DMS153 (cell line): ENCODE measurements at regions not wholly inside any gene's neighbourhood (a gene's known extent, or its start where the extent isn't known, plus 50 kb on each side); places are given as distances from the start of the nearest gene placed in this dataset.

Experiments used
- DNase-seq: peaks from one replicate; lab custom pipeline; 2025; lab: John Stamatoyannopoulos, UW

DNA sequence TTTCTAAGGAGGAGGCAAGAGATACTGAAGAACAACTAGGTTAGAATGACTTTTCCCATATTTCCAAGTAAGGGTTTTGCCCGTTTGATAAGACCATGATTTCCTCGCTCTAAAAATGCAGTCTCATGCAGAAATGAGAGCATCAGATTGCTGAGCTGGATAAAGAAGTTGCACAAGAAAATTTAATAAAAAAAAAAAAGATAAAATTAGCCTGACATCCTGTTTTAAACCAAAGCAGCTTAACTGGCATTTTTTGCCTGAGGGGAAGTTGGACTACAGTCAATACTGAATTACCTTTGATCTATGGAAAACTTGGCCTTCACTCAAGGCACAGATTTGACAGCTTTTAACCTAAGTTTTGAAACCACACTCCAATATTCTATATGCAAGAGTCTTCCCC, 208.4 kb downstream of the GASK1B start:
- no peak for DNase-seq

DNA sequence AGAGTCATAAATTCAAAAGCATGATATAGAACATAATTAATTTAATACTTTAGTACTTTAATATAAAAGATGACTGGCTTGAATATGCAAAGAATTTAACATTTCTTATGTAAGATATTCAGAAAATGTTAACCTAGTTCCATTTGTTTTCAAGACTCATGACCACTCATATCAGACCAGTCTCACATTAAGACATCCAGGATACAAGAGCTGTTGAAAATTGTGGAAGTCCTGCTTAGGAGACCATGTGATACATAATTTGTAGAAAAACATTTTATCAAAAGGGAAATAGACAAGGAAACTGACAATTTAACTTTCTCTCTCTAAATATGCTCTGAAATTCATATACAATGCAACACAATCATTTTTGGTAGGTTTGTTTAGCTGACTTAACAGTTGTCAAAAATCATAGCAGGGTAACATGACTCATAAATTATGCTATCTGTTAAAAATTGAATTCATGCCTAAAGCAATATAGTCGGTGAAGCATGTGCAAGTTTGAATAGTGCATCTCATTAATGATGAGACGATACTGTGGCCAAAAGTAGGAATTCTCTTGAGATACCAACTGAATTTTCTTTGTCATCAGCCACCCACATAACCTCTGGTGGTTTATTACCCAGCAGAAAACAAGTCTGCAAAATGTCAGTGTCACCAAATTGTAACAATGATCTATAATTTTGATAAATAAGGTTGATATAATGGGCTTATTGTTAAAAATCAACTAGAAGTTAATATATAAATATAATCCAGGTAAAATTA, 211.4 kb downstream of the GASK1B start:
- DNase-seq, result no peak

DNA sequence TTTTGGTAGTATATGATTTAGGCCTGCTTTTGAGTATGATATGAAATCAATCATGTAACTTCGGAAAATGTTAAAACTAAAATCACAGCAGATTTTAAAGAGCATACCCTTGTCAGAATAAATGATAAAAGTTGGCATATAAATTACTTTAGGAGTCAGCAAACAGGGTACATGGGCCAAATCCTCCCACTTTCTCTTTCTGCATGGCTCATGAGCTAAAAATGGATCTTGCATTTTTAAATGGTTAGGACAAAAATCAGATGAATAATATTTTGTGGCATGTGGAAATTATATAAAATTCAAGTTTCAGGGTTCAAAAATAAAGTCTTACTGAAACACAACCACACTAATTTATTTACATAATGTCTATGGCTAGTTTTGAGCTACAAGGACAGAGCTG, 214.9 kb downstream of the GASK1B start:
- no peak for DNase-seq

DNA sequence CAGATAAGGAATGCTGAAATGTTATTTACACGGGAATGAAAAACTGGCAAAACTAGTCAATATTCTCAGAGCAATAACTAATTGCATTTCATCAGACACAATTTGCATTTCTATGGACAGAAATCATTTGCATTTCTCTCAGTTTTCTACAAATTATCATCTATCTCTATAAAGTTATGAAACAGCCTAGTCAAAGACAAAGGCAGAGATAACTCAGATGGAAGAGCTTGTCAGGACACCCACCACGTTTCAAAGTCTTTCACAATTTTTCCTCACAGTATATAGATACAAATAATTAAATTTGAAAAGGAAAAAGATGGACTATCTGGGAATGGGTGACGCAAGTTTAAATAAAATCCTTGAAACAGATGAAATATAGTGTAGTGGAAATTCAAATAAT, 230.8 kb downstream of the GASK1B start:
- no peak for DNase-seq

DNA sequence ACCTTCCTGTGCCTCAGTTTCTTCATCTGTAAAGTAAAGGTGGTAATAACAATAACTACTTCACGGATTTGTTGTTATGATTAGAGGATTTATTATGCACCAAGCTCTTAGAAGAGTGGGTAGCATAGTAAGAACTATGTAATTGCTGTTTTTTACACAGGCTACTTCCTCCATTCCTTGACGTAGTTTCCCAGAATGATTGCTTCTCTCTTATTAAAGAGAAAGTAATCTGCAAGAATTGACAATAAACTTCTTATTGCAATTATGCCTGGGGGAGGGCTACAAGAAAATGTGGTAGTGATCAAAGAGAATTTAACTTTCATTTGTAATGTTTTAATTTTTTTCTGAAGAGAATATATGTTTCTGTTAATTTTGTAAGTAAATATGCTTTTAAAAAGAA, 238.7 kb downstream of the GASK1B start:
- DNase-seq, result no peak

DNA sequence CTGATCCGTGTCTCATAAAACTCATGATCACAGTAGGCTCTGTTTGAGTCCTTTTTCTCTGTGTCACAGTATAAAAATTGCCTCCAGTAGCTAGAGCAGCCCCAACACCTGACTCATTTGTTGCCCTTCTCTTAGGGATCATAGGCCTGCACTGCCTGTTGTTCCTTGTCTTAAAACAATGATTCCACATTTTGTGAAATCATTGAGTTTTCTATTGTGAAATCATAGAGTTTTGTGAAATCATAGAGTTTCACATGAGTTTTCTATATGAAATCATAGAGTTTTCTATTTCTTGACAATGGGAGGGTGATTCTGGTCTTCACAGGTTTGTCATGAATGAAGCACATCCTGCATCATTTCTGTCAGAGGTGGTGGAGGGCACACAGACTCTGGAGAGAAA, 239.9 kb downstream of the GASK1B start:
- DNase-seq, result no peak

DNA sequence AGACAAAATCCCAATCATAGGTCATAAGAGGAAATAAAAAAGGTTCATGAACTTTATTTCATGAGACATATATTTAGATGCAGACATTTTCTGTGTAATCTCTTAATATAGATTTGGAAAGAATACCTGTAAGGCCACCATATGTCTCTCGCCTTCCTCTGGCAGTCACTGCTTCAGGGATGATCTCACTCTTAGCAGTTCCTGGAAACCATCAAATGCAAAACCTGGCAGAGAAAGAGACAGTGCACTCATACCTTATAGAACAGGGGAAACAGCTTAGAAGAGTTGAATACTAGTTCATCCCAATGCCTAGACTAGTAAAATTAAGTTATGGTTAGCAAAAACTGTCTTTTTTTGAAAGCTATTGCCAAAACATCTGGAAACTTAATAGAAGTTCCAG, 243.3 kb downstream of the GASK1B start:
- no peak for DNase-seq

DNA sequence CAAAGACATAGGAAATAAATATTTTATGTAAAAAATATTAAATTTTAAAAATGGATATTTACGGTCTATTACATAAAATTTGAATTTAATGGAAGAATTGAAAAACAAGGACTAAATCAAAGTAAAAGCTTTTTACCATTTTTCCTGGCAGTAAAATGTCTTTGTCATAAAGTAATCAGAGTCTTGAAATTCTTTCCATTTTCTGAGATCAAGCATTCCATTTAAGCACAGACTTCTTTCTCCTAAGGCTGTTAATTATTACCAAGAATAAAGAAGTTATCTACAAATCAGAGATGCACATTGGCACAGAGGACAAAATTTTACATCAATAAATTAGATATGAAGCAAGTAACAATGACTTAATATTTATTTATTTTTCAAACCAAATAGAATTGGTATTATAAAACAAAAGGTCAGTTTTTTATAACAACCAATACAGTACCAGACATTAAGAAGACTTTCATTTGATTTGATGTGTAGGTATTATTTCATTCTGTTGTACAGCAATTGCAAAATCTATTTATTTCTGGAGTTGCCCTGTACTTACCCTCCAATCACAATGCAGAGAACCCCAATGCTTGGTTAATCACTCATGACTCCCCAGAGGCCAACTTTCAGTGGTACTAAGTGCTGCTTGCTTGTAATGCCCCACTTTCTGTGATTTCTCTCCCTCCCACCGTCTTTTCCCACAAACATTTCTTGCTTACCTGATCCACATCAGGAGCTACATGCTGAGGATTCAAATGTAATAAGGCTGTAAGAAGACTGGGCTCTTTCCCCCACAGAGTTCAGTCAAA, 254.6 kb downstream of the GASK1B start:
- no peak for DNase-seq

DNA sequence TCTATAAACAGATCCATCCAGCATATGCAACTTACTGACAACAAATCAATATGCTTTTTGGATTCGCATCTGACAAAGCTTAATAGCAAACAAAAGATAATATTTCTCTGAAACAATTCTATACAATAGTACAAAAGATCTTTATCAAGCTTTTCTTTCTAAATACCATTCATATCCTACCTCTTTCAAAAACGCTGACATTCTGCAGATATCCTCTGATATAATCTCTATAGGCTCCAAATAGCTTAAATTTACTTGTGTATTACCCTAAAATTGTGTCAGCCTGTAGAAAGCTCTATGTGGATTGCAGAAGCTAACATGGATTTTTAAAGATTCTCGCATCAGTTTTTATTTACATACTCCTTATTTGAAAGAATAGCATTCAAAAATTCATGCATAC, 260.6 kb downstream of the GASK1B start:
- DNase-seq, result no peak

DNA sequence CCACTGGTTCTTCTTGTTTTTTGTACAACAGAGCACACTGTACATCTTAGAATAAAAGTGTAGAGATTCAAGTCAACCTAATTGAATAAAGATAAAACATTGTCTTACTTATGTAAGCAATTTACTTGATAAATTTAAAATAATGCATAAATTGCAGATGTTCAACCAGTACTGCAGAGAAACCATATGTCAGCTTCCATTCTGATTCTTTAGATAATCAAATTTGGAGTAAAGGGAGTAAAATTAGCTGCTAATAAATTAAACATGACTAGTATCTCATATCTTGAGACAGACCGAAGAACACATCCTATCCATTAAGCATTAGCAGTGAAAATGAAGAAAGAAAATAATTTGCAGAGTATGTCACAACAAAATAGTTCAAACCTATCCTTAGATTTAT, 261.2 kb downstream of the GASK1B start:
- DNase-seq, result no peak

DNA sequence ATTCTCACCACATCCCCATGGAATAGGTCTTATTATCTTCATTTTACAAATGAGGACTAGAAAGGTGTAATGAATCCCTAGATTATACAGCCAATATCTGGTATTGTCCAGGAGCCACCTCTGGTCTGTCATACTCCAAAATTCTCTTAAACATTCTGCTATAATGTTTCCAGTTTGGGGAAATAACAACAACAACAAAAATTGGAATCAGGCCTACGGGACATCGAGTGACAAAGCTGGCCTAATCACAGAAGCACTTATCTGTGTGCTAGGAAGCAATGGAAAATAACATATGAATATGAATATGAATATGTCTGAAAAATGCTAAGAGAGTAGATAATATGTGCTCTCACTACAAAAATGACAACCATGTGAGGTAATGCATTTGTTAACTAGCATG, 264.1 kb downstream of the GASK1B start:
- DNase-seq, result no peak

DNA sequence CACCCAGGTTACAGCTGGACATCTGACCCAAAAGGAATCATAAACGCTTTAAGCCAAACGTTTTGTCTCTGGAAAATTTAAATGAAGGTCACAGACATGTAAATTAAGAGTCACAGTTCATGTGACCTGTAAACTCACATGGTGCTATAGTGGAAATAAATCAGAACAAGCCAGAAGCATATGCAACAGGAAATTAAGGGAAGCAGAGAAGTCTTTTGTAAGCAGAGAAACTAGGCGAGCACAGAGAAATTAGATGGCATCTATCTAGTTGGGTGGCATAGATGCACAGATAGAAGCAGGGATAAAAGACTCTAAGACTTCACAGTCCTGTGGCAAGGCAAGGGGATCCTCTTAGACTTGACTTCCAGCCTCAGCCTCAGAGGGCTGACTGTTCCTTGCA, 264.8 kb downstream of the GASK1B start:
- no peak for DNase-seq

DNA sequence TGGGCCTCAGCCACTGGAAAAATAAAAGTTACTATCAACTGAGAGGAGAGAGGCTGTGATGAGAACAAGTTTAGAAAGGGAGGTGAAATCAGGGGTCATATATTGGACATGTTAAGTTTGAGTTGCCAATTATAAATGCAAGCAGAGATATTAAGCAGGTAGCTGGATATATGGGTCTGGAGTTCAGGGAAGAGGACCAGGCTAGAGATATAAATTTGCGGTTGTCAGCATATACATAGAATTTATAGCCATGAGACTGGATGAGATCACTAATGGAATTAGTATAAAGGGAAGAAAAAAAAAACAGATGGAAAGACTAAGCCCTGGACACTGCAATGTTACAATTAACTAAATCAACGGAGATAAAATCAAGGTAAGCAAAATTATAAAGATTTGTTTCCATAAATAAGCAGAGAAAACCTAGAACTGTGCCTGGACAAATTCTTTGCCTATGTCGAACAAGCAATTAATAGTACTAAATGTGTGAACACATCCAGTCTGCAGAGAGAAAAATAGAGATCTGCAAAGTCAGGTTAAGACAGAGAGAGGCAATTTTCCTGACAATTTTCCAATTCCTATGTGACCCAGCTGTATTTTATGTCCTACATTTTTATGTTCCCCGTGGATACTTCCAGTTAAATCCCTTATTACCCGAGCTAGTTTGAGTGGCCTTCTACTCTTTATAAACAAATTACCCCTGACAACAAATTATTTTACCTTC, 265.4 kb downstream of the GASK1B start:
- DNase-seq, result no peak

DNA sequence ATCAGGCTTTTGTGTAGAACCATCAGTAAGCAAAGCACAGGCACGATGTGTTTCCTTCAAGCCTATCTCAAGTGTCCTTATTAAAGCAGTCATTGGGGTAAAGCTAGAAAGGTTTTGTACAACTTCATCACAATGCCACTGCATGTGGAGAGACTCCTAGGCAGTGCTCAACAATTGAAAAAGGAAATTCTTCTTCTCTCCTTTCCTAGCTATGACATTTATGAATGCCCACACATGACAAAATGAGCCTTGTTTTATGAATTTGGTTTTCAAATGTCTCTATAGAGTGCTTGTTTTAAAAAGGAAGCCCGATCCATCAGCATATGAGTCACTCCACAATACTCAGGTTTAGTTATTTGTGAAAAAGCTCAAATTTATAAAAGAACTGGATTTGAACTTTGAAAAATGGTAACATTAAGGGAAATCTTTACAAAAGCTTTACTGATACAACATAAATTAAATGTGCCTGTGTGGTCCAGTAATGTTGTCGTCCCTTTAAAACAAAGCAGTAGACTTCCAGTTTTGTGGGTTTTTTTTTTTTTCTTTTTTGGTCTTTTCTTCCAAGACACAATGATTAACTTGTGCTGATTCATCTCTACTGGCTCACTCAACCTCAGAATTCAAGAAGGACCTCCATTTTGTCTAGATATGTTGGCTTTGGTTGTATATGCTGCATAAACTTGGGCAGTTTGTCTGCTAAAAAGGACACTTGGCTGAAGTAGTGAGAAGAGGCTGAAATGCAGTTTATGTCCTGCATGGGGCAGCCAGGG, 273.8 kb downstream of the GASK1B start:
- DNase-seq, result no peak

DNA sequence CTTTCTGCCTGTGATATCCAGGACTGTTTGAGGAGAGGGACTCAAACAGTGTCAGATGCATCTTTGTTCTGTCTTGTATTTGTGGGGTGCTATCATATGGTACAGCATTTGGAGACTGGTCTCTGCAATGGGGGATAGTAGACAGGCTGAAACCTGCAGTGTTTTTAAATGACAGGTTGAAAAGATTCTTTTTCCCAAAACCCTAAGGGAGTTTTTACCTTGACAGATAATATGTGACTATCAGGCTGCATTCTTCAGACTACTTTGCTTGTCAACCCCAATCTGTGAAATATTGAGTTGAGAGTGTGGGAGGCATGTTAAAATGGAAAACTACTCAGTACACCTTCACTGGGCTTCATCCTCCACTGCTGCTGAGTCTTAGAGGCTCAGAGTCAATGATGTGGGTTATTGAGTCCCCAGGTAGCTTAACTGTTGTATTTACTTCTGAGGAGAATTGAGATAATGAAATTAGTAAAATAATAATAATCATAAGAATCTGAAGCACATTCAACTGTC, 274.9 kb downstream of the GASK1B start:
- no peak for DNase-seq

DNA sequence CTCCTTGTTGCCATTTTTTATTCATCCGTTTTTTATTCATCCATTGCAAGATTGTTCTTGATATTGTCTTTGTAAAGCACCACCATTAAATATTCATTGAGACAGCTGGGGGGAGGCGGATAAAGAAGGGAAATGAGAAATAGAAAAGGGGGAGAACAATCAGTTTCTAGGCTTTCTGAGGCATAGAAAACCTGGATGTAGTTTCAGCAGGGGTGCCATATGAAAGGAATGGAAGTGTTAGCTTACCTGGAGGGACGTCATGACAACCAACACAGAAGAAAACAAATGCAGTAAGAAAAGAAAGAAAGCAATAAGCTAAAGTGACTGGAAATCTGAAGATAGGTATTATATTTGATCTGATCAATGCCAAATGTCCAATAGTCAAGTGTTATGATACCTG, 276.1 kb downstream of the GASK1B start:
- DNase-seq, result no peak

DNA sequence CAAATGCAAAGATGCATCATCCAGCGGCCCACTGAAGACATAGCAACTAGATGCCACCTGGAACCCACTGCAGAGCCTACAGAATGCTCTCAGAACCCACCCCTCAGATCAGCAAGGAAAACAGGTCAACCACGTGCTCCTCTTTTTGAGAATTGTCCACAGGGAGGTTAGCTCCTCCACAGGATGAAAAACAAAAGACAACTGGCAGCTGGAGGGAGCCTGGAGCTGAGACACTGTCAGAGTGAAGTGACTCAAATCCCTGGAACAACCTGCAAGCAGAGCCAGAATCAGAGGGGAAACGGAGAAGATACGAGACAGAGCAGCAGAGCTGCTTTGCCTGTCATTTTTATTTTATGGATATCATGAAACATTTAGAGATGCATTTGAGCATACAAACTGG, 277.6 kb downstream of the GASK1B start:
- no peak for DNase-seq

DNA sequence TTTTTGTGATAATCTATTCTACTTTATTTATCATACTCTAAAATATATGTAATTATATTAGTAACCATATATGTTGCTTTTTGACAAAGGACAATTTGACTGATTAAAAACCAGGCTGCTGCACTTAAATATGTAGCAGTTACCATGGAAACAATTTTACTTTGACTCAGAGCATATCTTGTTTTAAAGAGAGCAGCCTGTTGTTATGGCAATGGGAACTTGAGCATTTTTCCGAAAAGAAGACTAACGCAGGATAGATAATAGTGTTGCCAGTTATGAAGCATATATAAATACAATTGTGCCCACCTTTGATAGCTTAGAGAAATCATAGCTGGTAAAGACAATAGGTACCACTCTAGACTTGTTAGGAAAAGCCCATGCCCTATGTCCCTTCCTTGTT, 283.0 kb downstream of the GASK1B start:
- DNase-seq, result no peak

DNA sequence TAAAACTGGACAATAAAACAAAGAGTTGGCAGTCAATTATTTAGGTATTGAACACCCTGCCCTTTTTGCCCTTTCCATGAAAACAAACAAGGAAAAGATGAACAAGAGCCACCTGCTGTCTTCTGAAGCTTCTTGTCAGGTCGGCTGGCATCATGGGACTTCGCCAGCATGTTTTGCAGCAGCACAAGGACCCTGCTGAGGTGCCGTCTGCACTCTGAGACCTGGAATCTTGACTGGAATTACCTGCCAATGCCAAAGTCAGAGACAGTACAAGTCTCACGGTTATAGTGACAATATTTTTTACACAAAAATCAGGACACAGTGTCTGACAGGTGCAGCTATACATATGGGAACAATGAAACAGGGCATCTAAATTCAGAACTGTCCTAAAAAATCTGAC, 284.5 kb downstream of the GASK1B start:
- DNase-seq, result no peak

DNA sequence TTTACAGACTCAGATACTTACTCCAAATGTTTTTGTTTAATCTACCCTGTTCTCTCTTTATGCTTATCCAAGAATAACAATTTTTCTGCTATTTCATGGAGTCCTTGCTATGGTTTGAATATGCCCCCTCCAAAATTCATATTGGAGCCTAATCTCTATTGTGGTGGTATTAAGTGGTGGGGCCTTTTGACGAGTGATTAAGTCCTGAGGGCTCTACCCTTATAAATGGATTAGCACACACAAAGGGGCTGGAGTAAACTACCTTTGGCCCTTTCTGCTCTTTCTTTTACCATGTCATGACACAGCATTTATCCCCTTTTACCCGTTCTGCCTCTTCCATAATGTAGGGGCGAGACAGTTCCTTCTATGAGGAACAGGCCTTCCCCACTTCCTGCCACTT, 285.5 kb downstream of the GASK1B start:
- no peak for DNase-seq

DNA sequence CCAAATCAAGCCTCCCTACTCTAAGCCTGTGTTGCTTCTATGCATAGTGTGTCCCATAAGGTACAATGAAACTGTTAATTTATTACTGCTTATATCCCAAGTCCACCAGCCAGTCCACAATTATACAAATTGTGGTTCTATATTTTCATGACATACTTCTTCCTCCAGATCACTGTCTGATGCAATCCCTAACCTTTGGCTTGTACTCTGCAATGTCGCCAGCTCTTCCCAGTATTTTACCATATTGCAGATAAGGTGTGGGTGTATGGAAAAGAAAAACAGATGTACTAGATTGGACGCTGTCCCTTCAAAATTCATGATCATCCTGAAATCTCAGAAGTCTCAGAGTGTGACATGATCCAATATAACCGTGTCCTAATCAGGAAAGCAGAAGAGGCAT, 286.2 kb downstream of the GASK1B start:
- DNase-seq, result no peak

DNA sequence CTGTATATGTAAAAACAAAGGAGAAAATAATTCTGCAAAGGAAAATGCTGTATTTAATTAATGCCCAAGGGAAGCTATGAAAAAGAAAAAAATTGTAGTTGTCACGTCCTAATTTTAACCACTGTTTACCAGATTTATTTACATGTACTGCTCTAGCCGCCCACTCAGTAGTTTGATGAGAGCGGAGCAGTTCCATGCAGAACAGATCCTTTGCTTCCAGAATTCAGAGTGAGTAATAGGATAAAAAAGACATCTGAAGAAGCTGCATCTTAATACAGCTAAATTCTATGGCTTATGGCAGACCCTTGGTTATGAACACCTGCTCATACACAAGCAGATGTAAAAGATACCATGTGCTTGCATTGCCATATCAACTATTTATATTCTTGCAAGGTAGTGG, 287.0 kb downstream of the GASK1B start:
- DNase-seq, result no peak
